ENCODE measurements at regions not wholly inside any gene's neighbourhood (a gene's known extent, or its start where the extent isn't known, plus 50 kb on each side); places are given as distances from the start of the nearest gene placed in this dataset.

DNA sequence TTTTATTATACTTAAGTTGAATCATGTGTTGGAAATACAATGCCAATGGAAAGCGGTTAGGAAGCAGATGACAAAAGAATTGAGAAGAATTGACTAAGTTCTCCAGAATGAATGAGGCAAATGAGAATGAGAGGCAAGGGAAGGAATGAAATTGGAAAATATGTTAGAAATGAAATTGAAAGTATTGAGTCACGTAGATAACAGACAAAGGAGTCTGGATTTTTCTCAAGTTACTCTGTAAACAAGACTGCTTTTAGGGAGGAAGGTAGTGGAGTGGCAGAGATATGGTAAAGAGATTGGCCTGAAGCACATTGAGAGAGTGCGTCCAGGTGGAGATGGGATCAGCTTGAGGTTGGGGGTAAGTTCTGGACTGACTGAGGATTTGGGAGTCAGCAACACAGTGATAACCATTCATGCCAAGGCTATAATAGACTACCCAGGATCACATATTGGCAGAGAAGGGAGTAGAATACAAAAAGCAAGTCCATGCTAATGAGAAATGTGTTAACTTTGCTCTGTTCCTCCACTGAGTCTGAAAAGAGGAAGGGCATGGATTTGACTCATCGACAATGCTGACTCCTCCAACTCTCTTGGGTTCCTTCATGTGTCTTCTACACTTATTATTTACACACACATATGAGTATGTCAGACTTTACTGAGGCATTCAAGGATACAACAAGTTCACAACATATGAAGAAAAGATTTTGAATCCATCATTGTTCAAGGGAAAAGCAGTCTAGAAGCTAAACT, 814.2 kb upstream of the ZNF608 start:
- no peak for DNase-seq (ENCODE audit: low spot score)

GRCh38 chr5:125564317-125564975, 818.0 kb upstream of the ZNF608 start:
- DNase-seq (ENCODE audit: low spot score): no peak

- no peak for DNase-seq (ENCODE audit: low spot score)
Observed at GRCh38 chr5:125574491-125575044, 828.1 kb upstream of the ZNF608 start.

DNA sequence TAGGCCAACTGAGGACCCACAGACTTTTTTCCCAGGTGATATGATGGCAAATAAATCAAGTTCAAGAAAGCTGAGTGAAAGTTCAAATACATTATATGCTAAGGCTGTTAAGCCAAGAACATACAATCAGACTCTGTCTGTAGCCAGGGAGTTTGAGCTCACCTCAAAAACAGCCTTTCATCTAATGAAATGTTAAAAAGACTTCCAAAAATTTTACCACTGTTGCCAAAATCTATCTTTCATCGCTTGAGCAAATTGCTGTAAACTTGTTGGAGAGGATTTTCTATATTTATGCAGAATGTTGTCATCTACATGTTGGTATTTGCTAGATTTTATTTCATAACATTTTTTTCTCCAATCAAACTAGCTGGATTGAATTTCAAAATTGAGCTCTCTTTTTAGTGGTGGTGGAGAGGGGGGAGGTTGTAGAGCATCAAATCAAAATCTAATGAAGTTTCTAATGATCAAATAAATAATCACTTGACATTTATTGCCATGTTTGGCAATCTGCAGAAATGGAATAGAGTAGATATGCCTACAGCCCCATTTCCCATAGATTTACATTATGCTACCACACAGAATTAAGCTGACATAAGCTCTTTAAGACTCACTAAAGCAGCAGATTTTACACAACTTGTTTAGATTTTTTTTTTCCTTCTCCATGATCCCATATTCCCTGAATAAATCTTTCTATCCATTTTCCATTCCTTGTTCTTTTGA, 828.9 kb upstream of the ZNF608 start:
- no peak for DNase-seq (ENCODE audit: low spot score)

- peak; percentile 26 for DNase-seq (ENCODE audit: low spot score)
Observed at GRCh38 chr5:125575891-125576505, 829.6 kb upstream of the ZNF608 start.

DNA sequence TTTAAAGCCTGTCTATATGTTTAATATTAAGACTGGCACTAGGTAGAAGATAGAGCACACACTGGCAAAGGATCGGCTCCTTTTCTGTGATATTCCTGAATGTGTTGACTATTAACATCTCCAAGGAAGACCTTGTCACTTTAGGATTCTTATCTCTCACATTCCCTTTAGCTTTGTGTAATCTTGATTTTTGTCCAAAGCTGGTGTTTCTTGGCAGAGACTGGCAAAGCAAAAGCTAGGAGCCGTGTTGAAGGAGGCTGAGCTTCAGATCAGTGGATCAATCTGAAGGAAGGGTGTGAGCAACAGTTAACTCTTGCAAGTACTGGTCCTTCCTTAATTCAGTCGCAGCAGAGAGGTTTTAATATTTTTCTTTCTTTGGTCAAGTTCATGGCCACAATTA, 830.4 kb upstream of the ZNF608 start:
- no peak for DNase-seq (ENCODE audit: low spot score)

- no peak for DNase-seq (ENCODE audit: low spot score)
Observed at GRCh38 chr5:125578551-125578950, 832.1 kb upstream of the ZNF608 start.

GRCh38 chr5:125579182-125579581, 832.7 kb upstream of the ZNF608 start:
- DNase-seq (ENCODE audit: low spot score): no peak

DNA sequence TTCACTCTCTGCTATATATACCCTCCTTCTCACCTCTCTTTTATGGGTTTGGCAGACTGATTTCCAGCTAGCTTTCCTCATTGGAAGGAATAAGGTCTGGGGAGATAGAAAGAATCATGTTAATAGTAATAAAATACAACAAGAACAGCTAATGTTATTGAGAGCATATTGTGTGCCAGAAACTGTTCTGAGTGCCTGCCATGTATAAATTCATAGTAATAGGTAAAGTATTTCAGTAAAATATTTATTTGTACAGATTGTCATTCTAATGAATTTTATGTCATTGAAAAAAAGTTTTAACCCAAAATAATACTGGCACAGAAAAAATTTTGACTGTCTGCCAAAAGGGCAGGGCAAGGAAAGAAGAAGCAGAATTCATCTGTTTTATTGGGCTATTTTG, 834.9 kb upstream of the ZNF608 start:
- no peak for DNase-seq (ENCODE audit: low spot score)

DNA sequence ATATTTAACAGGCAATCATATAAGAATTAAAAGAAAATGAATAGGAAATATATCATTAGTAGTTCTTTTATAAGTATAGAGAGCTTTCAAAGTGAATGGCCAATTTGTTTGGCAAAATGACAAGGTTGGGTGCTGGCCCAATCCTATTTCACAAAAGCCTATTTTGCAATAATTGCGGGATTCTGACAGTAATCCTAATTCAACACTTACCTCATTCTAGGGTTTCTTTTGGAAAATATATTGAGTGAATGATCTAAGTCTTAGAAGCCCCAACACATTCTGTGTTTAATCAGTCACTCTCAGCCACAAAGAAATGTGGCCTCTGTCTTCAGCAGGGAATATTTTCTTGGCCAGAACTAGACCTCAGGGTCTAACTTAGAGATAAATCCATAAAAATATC, 835.9 kb upstream of the ZNF608 start:
- DNase-seq (ENCODE audit: low spot score): no peak

DNA sequence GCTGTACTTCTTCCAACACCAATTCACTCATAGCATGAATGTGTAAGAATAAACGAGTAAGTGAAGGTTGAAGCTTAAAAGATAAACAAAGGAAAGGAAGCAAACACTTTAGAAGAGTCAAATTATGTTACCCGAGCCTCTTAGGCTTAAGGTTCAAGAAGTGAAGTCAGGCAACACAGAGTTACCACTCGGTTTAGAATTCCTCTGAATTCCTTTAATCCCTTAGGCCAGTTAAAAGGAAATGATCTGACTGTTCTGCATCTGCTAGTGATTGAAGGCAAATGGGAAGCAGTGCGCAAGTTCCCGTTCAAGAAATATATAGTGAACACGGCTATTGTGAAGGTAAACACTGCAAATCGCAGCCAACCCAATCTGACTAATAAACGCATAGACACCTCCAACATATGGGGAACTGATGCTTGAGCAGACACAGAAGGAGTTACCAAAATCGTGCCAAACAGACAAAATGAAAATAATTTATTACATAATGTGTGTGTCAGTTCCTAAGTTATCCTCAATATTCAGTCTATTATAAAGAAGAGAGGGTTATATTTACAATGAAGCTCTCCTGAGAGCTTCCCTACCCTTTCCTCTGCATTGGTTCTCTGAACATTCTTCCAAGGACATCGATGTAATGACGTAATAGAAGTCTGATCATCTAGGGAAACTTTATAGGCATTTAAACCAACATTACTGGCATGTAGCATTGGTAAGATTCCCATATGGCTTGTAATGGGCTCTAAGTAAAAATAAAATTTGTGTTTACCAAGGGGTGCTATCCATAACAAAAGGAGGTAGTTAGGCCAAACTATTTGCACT, 837.1 kb upstream of the ZNF608 start:
- no peak for DNase-seq (ENCODE audit: low spot score)

DNA sequence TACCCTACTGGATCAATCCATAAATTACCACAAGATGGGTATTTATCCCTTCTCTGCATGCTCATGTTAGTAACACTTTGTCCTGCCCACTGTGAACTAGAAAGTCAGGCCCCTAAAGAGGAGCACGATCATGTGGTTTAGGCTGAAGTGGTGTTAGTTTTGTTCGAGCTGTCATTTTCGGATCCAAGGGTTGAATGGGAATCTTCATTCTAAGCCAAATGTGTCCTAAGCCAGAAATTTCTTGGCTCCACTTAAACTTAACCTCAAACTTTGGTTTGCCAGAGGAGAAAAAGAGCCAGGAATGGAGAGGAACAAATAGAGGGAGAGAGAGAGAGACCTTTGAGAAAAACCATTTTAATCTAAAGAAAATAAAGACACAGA, 837.7 kb upstream of the ZNF608 start:
- DNase-seq (ENCODE audit: low spot score): no peak

DNA sequence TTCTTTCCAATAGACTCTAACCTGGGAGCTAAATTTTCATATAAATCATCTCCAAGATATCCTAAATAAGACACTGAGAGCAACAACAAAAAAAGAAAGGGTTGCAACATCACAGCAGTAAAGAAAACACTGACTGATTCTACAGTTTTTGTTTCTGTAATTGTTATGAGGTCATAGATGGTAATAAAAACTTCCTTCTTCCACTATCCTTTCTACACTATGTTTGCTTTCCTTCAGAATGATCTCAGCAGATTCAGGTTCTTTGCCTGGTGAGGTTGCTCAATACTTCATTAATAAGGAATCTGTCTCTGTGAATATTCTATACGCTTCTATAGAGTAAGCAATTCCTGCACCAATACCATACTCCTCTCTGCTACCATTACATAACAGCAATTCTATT, 835.6 kb upstream of the GRAMD2B start:
- no peak for DNase-seq (ENCODE audit: low spot score)

DNA sequence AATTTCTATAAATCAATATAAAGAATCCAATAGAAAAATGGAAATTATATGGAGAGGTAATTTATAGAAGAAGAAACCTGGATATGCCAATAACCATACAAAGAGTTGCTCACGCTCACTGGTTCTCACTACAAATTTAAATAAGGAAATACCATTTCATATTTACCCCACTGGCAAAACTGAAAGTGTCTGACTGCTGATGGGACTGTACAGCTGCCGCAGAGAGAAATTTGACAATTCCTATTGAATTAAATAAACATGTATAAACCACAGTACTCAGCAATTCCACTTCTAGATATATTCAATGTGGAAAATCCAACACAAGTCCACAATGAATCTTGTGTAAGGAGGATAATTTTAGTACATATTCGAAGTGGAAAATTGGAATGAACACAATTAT, 830.4 kb upstream of the GRAMD2B start:
- DNase-seq (ENCODE audit: low spot score): no peak

DNA sequence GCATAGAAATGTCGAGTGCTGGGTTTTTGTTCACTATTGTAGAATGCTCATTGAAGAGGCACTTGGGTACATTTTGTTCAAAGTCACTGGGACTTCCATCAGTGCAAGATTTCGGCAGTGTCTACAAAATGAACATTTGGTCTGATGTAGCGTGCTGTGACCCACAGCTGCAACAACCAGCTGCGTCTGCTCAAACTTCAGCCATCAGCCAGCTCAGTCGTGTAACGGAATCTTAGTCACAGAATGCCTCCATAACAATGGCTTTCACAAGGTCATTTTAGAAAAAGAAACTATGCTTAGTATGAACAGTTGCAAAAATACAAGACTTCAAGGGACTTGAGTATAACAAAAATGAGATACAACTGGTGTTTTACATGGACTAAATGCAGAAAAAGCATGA, 828.1 kb upstream of the GRAMD2B start:
- DNase-seq (ENCODE audit: low spot score): no peak

- DNase-seq (ENCODE audit: low spot score): no peak
Observed at GRCh38 chr5:125595845-125596244, 827.4 kb upstream of the GRAMD2B start.

- no peak for DNase-seq (ENCODE audit: low spot score)
Observed at GRCh38 chr5:125597338-125597737, 825.9 kb upstream of the GRAMD2B start.

DNA sequence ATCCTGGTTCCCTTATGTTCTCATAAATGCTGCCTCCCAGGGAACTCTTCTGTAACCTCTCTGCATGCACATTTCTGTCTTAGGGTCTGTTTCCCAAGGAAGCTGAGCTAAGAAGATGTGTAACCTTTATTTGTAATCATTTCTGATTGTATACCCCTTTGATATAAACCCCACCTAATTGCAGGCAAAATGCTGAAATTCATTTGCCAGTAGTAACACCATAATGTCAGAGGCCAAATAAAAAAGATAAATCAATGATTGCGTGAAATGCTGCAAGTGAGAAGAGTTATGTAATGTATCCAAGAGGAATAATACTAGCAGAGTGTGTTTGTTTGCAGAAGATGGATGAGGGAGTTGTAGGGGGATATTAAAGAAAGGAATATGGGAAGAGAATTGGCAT, 822.6 kb upstream of the GRAMD2B start:
- no peak for DNase-seq (ENCODE audit: low spot score)

- DNase-seq (ENCODE audit: low spot score): no peak
Observed at GRCh38 chr5:125602184-125602583, 821.0 kb upstream of the GRAMD2B start.

GRCh38 chr5:125603321-125603720, 819.9 kb upstream of the GRAMD2B start:
- DNase-seq (ENCODE audit: low spot score): no peak

- DNase-seq (ENCODE audit: low spot score): no peak
Observed at GRCh38 chr5:125604104-125604503, 819.1 kb upstream of the GRAMD2B start.

DNA sequence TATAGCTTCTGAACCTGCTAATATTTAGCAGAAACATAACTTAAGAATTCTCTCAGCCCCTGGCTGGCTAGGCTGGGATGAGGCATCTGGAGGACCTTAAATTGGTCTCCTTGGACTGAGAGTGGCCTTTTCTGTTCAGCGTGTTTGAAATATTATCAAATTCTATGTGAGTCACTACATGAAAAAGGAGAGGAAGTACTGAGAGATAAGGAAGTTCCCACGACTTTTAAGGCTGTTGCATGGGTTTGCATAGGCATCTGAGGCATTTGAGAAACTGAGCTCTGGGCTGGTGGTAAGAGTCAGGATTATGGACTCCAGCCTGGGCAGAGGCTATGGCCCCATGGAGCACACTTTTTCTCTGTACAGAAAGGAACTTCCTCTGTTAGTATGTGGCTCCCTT, 816.2 kb upstream of the GRAMD2B start:
- no peak for DNase-seq (ENCODE audit: low spot score)
